Hematopoietic multipotent progenitor cell treated with erythropoietin and hydrocortisone succinate and interleukin-3 and kit ligand, for 15 days (in vitro differentiated cells): ENCODE measurements at regions not wholly inside any gene's neighbourhood (a gene's known extent, or its start where the extent isn't known, plus 50 kb on each side); places are given as distances from the start of the nearest gene placed in this dataset.
"Not testable (repeated sequence)": the region's sequence is repeated elsewhere in the genome, so short reads cannot be mapped to it uniquely, and the experiment has no call there.

ENCODE experiments used
- DNase-seq: peaks from one replicate; pipeline ENCODE4 v3.0.0-alpha.2; 2015; ENCODE audit warnings: low spot score

DNA sequence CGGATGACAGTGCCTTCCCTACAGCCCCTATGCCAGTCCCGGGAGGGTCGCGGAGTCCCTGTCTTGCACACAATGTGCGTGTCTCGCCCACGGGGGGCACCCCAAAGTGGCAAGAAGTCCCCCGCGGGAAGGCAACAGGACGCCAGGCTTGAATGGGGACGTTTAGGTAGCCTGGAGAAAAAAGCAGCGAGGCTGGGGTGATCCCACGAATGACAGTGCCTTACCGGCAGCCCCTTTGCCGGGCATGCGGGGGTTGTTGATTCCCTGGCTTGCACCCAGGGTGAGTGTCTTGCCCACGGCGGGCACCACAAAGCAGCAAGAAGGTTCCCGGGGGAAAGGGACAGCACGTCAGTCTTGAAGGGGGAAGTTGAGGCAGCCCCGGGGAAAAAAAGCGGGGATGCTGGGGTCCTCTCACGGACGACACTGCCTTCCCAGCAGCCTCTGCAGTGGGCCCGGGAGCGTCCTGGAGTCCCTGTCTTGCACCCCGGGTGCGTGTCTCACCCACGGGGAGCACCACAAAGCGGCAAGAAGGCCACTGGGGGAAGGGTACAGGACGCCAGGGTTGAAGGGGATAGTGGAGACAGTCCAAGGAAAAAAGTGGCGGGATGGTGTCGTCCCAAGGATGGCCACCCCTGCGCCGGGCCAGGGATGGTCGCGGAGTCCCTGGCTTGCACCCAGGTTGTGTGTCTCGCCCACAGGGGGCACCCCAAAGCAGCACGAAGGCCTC is 156.8 kb upstream of the ALG10B start:
- no peak for DNase-seq

DNA sequence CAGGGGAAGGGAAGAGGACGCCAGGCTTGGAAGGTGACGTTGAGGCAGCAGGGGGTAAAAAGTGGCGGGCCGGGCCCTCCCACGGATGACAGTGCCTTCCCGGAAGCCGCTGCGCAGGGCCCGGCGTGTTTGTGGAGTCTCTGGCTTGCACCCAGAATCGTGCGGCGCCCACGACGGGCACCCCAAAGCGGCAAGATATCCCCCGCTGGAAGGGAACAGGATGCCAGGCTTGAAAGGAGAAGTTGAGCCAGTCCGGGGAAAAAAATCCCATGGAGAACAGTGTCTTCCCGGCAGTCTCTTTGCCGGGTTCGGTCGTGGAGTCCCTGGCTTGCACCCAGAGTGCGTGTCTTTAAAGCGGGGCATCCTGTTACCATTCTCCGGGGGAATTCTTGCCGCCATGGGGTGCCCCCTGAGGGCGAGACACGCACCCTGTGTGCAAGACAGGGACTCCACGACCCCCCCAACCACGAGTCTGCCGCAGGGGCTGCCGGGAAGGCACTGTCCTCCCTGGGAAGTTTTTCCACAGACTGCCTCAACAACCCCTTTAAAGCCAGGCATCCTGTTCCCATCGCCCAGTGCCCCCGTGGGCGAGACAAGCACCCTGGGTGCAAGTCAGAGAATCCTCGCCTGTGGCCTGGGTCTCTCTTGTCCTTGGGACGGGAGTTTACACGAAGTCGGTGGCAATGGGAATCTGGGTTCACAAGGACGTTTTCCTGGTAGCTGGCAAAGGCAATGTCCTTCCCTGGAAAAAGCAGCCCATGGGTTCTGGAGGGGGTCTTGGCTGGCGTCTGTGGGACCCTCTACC is 156.1 kb upstream of the ALG10B start:
- DNase-seq = no peak

DNA sequence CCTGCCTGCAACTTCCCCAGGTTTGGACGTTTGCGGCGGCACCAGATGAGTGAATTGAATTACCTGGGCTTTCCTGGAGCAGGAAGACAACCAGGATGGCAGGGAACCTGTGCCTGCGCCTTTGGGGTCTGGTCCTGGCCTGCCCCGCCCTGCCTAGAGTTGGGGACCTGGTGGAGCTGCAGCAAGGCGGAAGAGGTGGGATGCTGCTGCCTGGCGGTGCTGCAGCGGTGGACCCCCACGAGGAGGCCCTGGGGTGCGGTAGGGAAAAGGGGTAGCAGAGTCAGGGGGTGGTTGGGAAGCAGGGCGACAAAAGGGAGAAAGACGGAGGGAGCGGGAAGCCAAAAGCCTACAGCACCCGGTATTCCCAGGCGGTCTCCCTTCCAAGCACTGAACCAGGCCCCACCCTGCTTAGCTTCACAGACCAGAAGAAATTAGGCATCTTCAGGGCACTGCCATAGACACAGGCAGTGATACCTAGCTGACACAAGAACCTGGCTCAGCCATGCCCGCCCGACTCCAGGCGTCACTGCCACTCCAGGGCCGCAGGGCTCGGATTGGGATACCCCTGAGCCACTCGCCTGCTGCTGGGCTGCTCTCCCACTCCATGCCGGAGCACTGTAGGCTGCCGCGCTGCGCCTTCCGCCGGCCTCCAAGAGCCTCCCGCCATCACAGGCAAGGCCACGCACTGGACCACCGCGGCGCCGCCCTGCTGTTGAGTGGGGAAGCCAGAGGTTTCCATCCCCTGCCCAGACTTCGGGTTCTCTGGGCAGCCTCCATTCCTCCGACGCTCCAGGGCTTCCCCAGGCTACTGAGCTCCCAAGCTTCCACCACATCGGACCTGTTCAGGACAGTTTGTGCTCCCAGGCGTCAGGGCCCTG is 155.2 kb upstream of the ALG10B start:
- no peak for DNase-seq

- no peak for DNase-seq
Measured at GRCh38 chr12:38162013-38162412, 154.6 kb upstream of the ALG10B start.

DNA sequence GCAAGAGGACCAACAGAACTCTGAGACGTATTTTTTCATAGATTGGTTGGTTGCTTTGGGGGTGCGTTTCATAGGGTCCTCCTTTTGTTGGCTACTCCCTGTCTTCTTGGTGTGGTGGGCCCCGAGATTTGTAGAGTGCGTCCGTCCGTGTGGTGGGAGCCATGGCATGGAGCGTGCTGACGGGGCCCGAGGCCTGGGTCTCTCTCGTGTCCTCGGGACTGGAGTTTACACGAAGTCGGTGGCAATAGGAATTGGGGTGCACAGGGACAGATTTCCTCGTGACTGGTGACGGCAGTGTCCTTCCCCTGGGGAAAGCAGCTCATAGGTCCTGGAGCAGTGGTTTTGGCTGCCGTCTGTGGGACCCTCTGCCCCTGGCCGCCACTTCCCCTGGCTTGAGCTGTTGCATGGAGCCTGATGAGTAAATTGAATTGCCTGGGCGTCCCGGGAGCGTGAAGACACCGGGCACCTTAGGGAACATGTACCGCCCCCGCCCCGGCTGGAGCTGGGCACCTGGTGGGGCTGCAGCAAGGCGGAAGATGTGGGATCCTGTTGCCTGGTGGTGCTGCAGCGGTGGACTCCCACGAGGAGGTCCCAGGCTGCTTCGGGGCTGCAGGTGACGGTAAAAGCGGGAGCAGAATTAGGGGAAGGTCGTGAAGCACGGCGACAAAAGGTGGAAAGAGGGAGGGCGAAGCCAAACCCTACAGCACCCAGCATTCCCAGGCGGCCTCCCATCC is 153.7 kb upstream of the ALG10B start:
- no peak for DNase-seq

GRCh38 chr12:38163442-38163801 is 153.2 kb upstream of the ALG10B start:
- no peak for DNase-seq

DNA sequence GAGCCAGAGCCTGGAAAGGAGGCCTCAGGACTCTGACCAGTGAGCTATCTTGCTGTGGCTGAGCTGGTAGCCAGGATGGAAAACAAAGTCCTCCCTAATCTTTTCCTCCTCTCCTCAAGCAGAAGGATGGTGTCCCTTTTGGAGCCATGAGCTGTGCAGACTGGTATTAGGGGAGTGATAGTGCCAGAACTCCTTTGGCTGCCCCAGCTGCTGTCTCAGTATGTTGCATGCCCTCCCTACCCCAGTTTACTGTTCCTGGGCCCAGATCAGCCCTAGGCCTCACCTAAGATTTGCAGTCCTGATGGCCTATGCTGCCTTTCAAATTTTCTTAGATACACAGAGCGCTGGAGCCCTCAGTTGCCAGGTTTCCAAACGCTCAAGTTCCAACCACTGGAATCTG is 150.3 kb upstream of the ALG10B start:
- no peak for DNase-seq

DNA sequence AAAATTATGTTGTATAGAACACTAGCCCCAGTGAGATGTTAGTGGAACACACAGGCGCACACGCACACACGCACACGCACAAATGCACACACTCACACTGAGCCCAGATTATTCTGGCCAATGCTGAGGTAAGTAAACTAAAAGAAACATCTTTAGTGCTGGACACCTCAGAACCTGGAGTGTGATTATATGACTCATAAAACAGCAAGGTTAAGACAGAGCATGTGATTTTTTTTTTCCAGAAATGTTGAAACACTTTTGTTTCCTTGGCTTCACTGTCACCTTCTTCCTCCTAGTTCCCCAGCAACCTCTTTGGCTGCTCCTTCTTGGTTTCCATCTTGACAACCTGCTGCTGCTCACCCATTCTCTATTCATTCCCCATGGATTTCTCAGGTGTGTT is 141.0 kb upstream of the ALG10B start:
- no peak for DNase-seq

GRCh38 chr12:38183617-38184016 is 133.0 kb upstream of the ALG10B start:
- not testable (repeated sequence) for DNase-seq

DNA sequence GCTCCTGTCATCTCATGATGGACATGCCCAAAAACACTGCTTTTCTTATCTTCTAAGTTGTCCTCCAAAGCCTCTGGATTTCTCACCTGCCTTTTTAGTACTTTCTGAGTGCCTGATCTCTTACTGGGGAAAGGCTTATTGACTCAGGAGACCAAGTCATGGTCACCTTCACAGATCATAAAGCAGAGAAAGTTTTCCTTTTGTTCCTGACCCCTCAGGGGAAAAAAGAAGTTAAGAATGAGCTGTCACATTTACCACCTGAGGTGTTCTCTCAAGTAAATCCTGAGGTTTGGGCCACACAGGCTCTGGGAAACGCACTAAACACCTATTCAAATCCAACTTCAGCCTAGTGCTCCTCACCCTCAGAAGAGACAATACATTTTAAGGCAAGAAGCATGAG is 119.3 kb upstream of the ALG10B start:
- not testable (repeated sequence) for DNase-seq

GRCh38 chr12:38201461-38202276 is 114.9 kb upstream of the ALG10B start:
- no peak for DNase-seq

DNA sequence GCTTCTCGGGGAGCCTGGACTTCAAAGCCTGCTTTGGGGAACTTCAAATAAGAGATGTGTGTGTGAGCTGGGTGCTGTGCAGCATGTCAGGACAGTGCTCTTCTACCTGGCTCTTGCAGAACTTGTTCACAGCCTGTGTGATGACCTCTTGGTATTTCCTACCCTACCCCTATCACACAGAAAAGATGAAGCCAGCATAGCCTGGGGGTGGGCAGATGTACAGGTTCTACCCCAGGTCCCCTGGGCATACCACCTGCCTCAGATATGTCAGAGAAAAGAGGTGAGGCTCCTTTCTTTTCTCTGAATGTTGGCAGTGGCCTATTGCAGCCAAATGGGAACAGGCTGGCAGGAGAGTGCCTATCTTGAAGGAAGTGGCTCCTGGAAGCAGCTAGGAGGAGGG is 111.7 kb upstream of the ALG10B start:
- no peak for DNase-seq

DNA sequence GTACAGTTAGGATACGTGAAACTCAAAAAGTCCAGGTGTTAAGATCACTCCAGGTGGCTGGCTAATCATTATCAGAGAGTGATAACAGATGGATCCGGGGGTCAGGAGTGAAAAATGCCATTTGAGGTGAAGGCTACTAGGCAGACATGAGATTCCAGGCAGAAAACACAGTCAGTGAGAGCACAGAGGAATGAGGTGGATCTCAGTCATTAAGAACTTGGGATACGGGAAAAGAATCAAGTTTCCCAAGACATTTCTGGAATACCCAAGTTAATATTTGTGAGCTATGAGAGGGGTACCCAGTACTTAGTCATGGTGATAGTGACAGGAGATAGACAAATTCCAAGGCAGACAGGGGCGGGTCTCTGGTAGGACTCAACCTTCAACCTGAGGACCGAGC is 94.6 kb upstream of the ALG10B start:
- no peak for DNase-seq

GRCh38 chr12:38238328-38238727 is 78.2 kb upstream of the ALG10B start:
- not testable (repeated sequence) for DNase-seq

DNA sequence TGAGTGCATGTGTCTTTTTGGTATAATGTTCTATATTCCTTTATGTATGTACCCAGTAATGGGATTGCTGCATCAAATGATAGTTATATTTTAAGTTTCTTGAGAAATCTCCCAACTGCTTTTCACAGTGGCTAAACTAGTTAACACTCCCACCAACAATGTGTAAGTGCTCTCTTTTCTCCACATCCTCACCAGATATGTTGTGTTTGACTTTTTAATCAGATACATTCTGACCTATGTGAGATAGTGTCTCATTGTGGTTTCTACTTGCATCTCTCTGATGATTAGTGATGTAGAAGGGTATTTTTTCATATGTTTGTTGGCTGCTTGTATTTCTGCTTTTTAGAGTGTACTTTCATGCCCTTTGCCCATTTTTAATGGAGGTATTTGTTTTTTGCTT is 62.8 kb upstream of the ALG10B start:
- DNase-seq = no peak

- DNase-seq = no peak
Measured at GRCh38 chr12:38258411-38258810, 58.2 kb upstream of the ALG10B start.
